Dendritic cell treated with granulocyte-macrophage colony-stimulating factor and Interleukin-4, amounts not matched to agents 40 ng/mL and 50 ng/mL, for 4 days (primary cell): ENCODE measurements at regions not wholly inside any gene's neighbourhood (a gene's known extent, or its start where the extent isn't known, plus 50 kb on each side); places are given as distances from the start of the nearest gene placed in this dataset.

ENCODE experiments used
- H3K27ac Mint-ChIP-seq: one replicate; pipeline ENCODE4 v1.8.0; 2022; ENCODE audit warnings: mild to moderate bottlenecking, mixed read lengths
- H3K27me3 Mint-ChIP-seq: one replicate; pipeline ENCODE4 v1.8.0; 2022; ENCODE audit warnings: mild to moderate bottlenecking, mixed read lengths
- H3K36me3 Mint-ChIP-seq: one replicate; pipeline ENCODE4 v1.8.0; 2022; ENCODE audit warnings: low read depth, mixed read lengths
- H3K4me1 Mint-ChIP-seq: one replicate; pipeline ENCODE4 v1.8.0; 2022; ENCODE audit warnings: low read depth, mixed read lengths
- H3K4me3 Mint-ChIP-seq: one replicate; pipeline ENCODE4 v1.8.0; 2022; ENCODE audit warnings: mild to moderate bottlenecking, moderate library complexity, mixed read lengths
- H3K9me3 Mint-ChIP-seq: one replicate; pipeline ENCODE4 v1.8.0; 2022; ENCODE audit warnings: mixed read lengths
- intact Hi-C: fragments of 100-400 bp; cut with micrococcal nuclease; formaldehyde crosslinking; loops from one replicate; pipeline ENCODE4 v1.15.0; 2022

- Mint-ChIP-seq H3K9me3 (no peaks in the 10 kb centered on the region), H3K27me3 (no peaks in the 10 kb centered on the region), H3K36me3 (no peaks in the 10 kb centered on the region), H3K4me1 (peaks cover 1% of the 10 kb centered on the region), H3K4me3 (no peak overlapping the region), H3K27ac (no peak overlapping the region)
- intact Hi-C loops, result no loop called here
Observed at GRCh38 chr2:65722028-65722778, 289.8 kb upstream of the SPRED2 start.

DNA sequence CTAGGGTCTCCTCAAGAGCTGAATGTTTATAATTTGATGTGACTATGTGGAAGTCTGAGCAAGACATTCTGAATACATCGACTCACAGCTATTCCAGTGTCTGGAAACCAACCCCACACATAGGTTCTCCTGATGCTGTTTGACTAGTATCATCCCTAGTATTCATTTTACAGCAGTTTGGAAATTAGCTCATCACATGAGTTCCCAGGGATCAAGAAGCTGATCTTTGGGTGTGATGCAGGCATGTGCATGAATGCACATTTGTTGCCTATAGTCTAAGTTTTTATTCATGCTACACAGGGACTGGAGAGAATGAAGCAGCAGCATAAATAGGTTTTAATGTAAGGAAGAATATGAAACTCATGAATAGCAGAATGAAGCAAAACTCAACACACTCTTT is 284.3 kb upstream of the SPRED2 start:
- intact Hi-C loops, result no loop called here
- H3K36me3 Mint-ChIP-seq, result no peaks in the 10 kb centered on the region
- H3K27ac Mint-ChIP-seq, result no peak overlapping the region

DNA sequence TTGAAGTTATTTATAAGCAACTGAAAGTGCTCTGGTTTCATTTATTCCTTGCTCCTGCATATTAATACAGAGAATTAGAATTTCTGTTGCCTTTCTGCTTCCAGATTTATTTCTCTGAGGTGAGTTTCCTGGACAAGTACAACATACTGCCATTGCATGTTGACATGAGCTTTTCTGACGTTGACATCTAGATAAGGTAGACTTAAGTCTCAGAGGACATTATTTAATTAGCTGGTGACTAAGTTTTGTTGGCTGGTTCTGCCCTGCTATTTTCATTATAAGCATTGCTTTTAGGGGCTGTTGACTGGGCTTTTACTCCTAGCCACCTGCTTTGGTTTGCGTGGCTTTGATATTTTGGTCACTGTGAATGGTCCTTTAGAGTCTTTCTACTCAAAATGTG is 282.9 kb upstream of the SPRED2 start:
- Mint-ChIP-seq H3K4me3 (no peak overlapping the region), H3K9me3 (no peaks in the 10 kb centered on the region), H3K27ac (no peak overlapping the region), H3K27me3 (no peaks in the 10 kb centered on the region), H3K4me1 (no peaks in the 10 kb centered on the region), H3K36me3 (no peaks in the 10 kb centered on the region)
- intact Hi-C loops, result no loop called here

More for the DNA sequence above, 284.3 kb upstream of the SPRED2 start:
- no peaks in the 10 kb centered on the region for H3K27me3 Mint-ChIP-seq
- H3K9me3 Mint-ChIP-seq, result no peaks in the 10 kb centered on the region
- no peaks in the 10 kb centered on the region for H3K4me1 Mint-ChIP-seq
- no peak overlapping the region for H3K4me3 Mint-ChIP-seq

GRCh38 chr2:65714866-65715265 is 282.5 kb upstream of the SPRED2 start:
- intact Hi-C loops, result no loop called here
- Mint-ChIP-seq H3K36me3 (no peaks in the 10 kb centered on the region), H3K27me3 (peaks cover 1% of the 10 kb centered on the region), H3K4me1 (no peaks in the 10 kb centered on the region), H3K4me3 (no peak overlapping the region), H3K9me3 (no peaks in the 10 kb centered on the region), H3K27ac (no peak overlapping the region)

DNA sequence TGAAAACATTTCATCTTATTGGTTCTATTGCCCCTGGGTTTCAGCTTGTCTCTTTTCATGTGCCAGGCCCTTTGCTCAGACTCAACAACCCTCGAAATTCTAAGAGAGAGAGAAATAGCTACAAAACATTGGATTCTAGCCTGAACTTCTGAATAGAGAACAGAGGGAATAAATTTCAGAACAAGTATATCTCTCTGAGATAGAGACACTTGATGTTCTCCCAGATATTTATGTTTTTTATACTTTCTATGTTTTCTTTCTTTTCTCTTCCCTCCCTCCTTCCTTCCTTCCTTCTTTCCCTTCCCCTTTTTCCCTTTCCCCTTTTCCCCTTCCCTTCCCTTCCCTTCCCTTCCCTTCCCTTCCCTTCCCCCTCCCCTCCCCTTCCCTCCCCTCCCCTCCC is 279.5 kb upstream of the SPRED2 start:
- no peaks in the 10 kb centered on the region for H3K36me3 Mint-ChIP-seq
- no peak overlapping the region for H3K4me3 Mint-ChIP-seq
- peaks cover 4% of the 10 kb centered on the region for H3K27me3 Mint-ChIP-seq
- intact Hi-C loops, result no loop called here
- no peaks in the 10 kb centered on the region for H3K9me3 Mint-ChIP-seq
- H3K4me1 Mint-ChIP-seq, result no peaks in the 10 kb centered on the region
- H3K27ac Mint-ChIP-seq, result no peak overlapping the region

DNA sequence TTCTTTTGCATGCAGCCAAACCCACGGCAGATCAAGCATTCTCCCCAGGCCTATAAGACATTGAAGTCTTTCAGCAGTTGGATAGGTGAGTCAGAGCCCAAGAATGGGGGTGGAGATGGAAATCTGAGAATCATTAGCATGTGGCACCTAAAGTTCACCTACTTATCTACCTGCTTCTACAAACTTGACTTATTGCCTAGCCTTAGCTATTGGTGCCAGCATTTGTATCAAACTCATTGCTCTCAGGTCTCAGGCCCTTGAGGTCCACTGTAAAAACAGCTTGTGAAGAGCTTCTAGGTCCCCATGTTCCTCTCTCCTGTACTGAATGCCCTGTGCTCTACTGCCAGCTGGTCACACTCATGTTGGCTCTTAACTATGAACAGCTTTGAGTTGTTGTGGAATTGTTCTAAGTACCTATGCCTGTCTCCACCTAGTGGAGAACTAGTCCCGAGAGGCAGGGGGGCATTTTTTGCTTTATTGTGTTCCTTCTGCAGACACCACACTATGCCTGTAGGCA is 278.4 kb upstream of the SPRED2 start:
- Mint-ChIP-seq H3K27me3 (peaks cover 4% of the 10 kb centered on the region), H3K36me3 (no peaks in the 10 kb centered on the region), H3K4me3 (no peak overlapping the region), H3K9me3 (no peaks in the 10 kb centered on the region), H3K27ac (no peak overlapping the region), H3K4me1 (no peaks in the 10 kb centered on the region)
- intact Hi-C loops, result no loop called here

- Mint-ChIP-seq H3K27me3 (peaks cover 4% of the 10 kb centered on the region), H3K27ac (no peak overlapping the region), H3K4me1 (no peaks in the 10 kb centered on the region), H3K36me3 (no peaks in the 10 kb centered on the region), H3K4me3 (no peak overlapping the region), H3K9me3 (no peaks in the 10 kb centered on the region)
- intact Hi-C loops, result no loop called here
Observed at GRCh38 chr2:65710356-65710755, 278.0 kb upstream of the SPRED2 start.

DNA sequence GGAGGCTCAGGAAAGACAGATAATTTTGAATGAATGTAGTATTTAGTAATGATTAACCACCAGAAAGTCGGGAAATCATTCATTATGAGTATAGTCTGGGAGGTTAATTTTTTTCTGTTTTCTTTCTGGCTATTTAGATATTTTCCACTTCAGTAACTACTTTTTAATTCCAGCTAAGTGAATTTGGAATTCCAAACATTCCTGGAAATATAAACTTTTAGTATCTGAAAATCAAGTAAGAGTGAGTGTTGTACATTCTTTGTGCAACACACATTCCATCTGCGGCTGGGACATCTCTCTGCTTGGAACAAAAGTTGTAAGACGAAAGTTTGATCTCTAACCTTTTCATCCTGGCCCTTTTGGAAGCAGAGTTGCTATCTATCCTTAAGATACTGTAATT is 275.7 kb upstream of the SPRED2 start:
- no peak overlapping the region for H3K27ac Mint-ChIP-seq

DNA sequence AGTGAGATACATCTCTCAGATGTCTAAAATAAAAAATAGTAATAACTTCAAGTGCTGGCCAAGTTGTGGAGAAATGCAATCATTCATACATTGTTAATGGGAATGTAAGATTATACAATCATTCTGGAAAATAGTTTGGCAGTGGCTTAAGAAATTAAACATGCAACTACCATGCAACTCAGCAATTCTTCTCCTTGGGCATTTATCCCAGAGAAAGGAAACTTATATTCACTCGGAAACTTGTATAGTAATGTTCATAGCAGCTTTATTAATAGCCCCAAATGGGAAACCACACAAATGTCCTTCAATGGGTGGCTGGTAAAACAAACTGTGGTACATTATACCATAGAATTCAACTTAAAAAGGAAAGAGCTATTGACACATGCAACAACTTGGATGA is 274.0 kb upstream of the SPRED2 start:
- Mint-ChIP-seq H3K4me3 (no peak overlapping the region), H3K36me3 (no peaks in the 10 kb centered on the region), H3K4me1 (no peaks in the 10 kb centered on the region), H3K9me3 (no peaks in the 10 kb centered on the region), H3K27ac (no peak overlapping the region), H3K27me3 (peaks cover 4% of the 10 kb centered on the region)
- intact Hi-C loops, result no loop called here

More for the DNA sequence above, 275.7 kb upstream of the SPRED2 start:
- peaks cover 4% of the 10 kb centered on the region for H3K27me3 Mint-ChIP-seq
- no peaks in the 10 kb centered on the region for H3K9me3 Mint-ChIP-seq
- intact Hi-C loops, result no loop called here
- no peak overlapping the region for H3K4me3 Mint-ChIP-seq
- H3K36me3 Mint-ChIP-seq, result no peaks in the 10 kb centered on the region
- H3K4me1 Mint-ChIP-seq, result no peaks in the 10 kb centered on the region

GRCh38 chr2:65701191-65701590 is 268.8 kb upstream of the SPRED2 start:
- Mint-ChIP-seq H3K27me3 (no peaks in the 10 kb centered on the region), H3K4me1 (no peaks in the 10 kb centered on the region), H3K36me3 (no peaks in the 10 kb centered on the region), H3K27ac (no peak overlapping the region), H3K4me3 (no peak overlapping the region), H3K9me3 (no peaks in the 10 kb centered on the region)
- intact Hi-C loops, result no loop called here

GRCh38 chr2:65700720-65701119 is 268.3 kb upstream of the SPRED2 start:
- Mint-ChIP-seq H3K36me3 (no peaks in the 10 kb centered on the region), H3K9me3 (no peaks in the 10 kb centered on the region), H3K27me3 (no peaks in the 10 kb centered on the region), H3K4me3 (no peak overlapping the region), H3K4me1 (no peaks in the 10 kb centered on the region), H3K27ac (no peak overlapping the region)
- intact Hi-C loops, result no loop called here

- H3K36me3 Mint-ChIP-seq, result no peaks in the 10 kb centered on the region
- H3K4me3 Mint-ChIP-seq, result no peak overlapping the region
- no peaks in the 10 kb centered on the region for H3K9me3 Mint-ChIP-seq
- H3K27me3 Mint-ChIP-seq, result no peaks in the 10 kb centered on the region
- no peak overlapping the region for H3K27ac Mint-ChIP-seq
- intact Hi-C loops, result no loop called here
- H3K4me1 Mint-ChIP-seq, result no peaks in the 10 kb centered on the region
Observed at GRCh38 chr2:65700004-65700651, 267.7 kb upstream of the SPRED2 start.

DNA sequence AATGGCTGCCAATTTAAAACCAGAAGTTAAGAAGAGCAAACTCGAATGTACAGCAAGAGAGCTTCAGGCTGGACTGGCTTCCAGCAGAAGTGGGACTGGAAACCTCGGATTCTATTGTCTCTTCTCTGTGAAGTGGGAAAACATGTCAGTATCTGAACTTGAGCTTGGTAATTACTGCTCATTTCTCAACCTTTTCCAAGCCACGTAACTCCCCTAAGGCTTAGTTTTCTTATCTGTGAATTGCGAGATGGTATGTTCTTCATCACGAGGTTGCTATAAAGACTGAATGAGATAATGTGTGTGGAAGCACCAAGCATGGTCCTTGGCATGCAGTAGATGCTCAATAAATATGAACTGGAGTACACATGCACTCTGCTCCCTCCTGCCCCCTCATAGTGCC is 259.4 kb upstream of the SPRED2 start:
- no peak overlapping the region for H3K4me3 Mint-ChIP-seq
- no peak overlapping the region for H3K27ac Mint-ChIP-seq
- no peaks in the 10 kb centered on the region for H3K36me3 Mint-ChIP-seq
- H3K27me3 Mint-ChIP-seq, result no peaks in the 10 kb centered on the region
- intact Hi-C loops, result no loop called here
- no peaks in the 10 kb centered on the region for H3K4me1 Mint-ChIP-seq
- no peaks in the 10 kb centered on the region for H3K9me3 Mint-ChIP-seq

GRCh38 chr2:65688141-65688886 is 255.9 kb upstream of the SPRED2 start:
- Mint-ChIP-seq H3K9me3 (no peaks in the 10 kb centered on the region), H3K4me1 (no peaks in the 10 kb centered on the region), H3K36me3 (no peaks in the 10 kb centered on the region), H3K4me3 (no peak overlapping the region), H3K27ac (no peak overlapping the region), H3K27me3 (peaks cover 3% of the 10 kb centered on the region)
- intact Hi-C loops, result no loop called here
